Left kidney (tissue), 1 donor: ENCODE measurements at regions not wholly inside any gene's neighbourhood (a gene's known extent, or its start where the extent isn't known, plus 50 kb on each side); places are given as distances from the start of the nearest gene placed in this dataset.
A peak's percentile ranks its signal among the peaks of the same experiment; 100 is the strongest.

ENCODE experiments used
- DNase-seq: peaks from one replicate; pipeline ENCODE4 v3.0.0-alpha.2; 2013

GRCh38 chr14:40487824-40488223 is 1055.6 kb upstream of the FBXO33 start:
- DNase-seq, result no peak

GRCh38 chr14:40485688-40486087 is 1053.5 kb upstream of the FBXO33 start:
- DNase-seq, result no peak

GRCh38 chr14:40476005-40476404 is 1043.8 kb upstream of the FBXO33 start:
- no peak for DNase-seq

- no peak for DNase-seq
Measured at GRCh38 chr14:40467969-40468368, 1035.7 kb upstream of the FBXO33 start.

GRCh38 chr14:40464531-40464930 is 1032.3 kb upstream of the FBXO33 start:
- no peak for DNase-seq

- no peak for DNase-seq
Measured at GRCh38 chr14:40463886-40464285, 1031.7 kb upstream of the FBXO33 start.

GRCh38 chr14:40452674-40453073 is 1020.4 kb upstream of the FBXO33 start:
- no peak for DNase-seq

GRCh38 chr14:40447017-40447416 is 1014.8 kb upstream of the FBXO33 start:
- peak; percentile 27 for DNase-seq

GRCh38 chr14:40445020-40445419 is 1012.8 kb upstream of the FBXO33 start:
- DNase-seq, result no peak

GRCh38 chr14:40436551-40436950 is 1004.3 kb upstream of the FBXO33 start:
- no peak for DNase-seq

- DNase-seq, result peak; percentile 13
Measured at GRCh38 chr14:40417777-40418401, 985.7 kb upstream of the FBXO33 start.

- no peak for DNase-seq
Measured at GRCh38 chr14:40416565-40416964, 984.3 kb upstream of the FBXO33 start.

GRCh38 chr14:40414386-40414785 is 982.2 kb upstream of the FBXO33 start:
- DNase-seq, result no peak

GRCh38 chr14:40413136-40413535 is 980.9 kb upstream of the FBXO33 start:
- DNase-seq, result no peak

GRCh38 chr14:40410708-40411107 is 978.5 kb upstream of the FBXO33 start:
- DNase-seq, result no peak

GRCh38 chr14:40402957-40403356 is 970.7 kb upstream of the FBXO33 start:
- no peak for DNase-seq

GRCh38 chr14:40398981-40399380 is 966.7 kb upstream of the FBXO33 start:
- DNase-seq, result no peak

- DNase-seq, result no peak
Measured at GRCh38 chr14:40394634-40395340, 962.6 kb upstream of the FBXO33 start.

GRCh38 chr14:40393143-40393542 is 960.9 kb upstream of the FBXO33 start:
- DNase-seq, result no peak

- no peak for DNase-seq
Measured at GRCh38 chr14:40386433-40386832, 954.2 kb upstream of the FBXO33 start.

- DNase-seq, result no peak
Measured at GRCh38 chr14:40374221-40374620, 942.0 kb upstream of the FBXO33 start.

GRCh38 chr14:40371011-40371410 is 938.8 kb upstream of the FBXO33 start:
- DNase-seq, result no peak

- no peak for DNase-seq
Measured at GRCh38 chr14:40368314-40368713, 936.1 kb upstream of the FBXO33 start.

- DNase-seq, result no peak
Measured at GRCh38 chr14:40367717-40368116, 935.5 kb upstream of the FBXO33 start.
